ENCODE measurements at regions not wholly inside any gene's neighbourhood (a gene's known extent, or its start where the extent isn't known, plus 50 kb on each side); places are given as distances from the start of the nearest gene placed in this dataset.
A peak's percentile ranks its signal among the peaks of the same experiment; 100 is the strongest.

GRCh38 chr2:126775300-126775985 is 119.5 kb downstream of the GYPC start:
- no peaks in the 10 kb centered on the region for H3K79me2 ChIP-seq (ENCODE audit: low read depth)
- no peaks in the 10 kb centered on the region for H4K20me1 ChIP-seq (ENCODE audit: low read depth)
- H3K9me3 Mint-ChIP-seq = peaks cover 2% of the 10 kb centered on the region
- H3K36me3 Mint-ChIP-seq = no peaks in the 10 kb centered on the region
- peak overlapping the region; percentile 27 for H3K27ac Mint-ChIP-seq
- H3F3A ChIP-seq (ENCODE audit: low read depth) = peaks cover 14% of the 10 kb centered on the region
- no peak overlapping the region for H3K4me2 ChIP-seq
- H3K36me3 ChIP-seq = no peaks in the 10 kb centered on the region
- H3K4me3 ChIP-seq = no peak overlapping the region
- H3K4me3 Mint-ChIP-seq = peak overlapping the region; percentile 92
- peaks cover 18% of the 10 kb centered on the region for H3K27me3 Mint-ChIP-seq (ENCODE audit: insufficient read depth, low read depth)
- no peak for DNase-seq (ENCODE audit: low spot score)
- peaks cover 39% of the 10 kb centered on the region for H3K4me1 Mint-ChIP-seq
- no peak overlapping the region for H3K9ac ChIP-seq
- TF ChIP-seq CTCF (IDR thresholded peaks at IDR 0.05) = no peak
- no peak for TF ChIP-seq EZH2phosphoT487 (IDR thresholded peaks at IDR 0.05)
- TF ChIP-seq EZH2 (IDR thresholded peaks at IDR 0.05) = no peak
- H3K27ac ChIP-seq = no peak overlapping the region
- no peak overlapping the region for H2AFZ ChIP-seq (replicated peaks)
- peaks cover 12% of the 10 kb centered on the region for H3K4me1 ChIP-seq
- H3K27me3 ChIP-seq = peaks cover 14% of the 10 kb centered on the region
- no peaks in the 10 kb centered on the region for H3K9me3 ChIP-seq (ENCODE audit: low read depth)

- H3K79me2 ChIP-seq (ENCODE audit: low read depth) = no peaks in the 10 kb centered on the region
- H3F3A ChIP-seq (ENCODE audit: low read depth) = peaks cover 14% of the 10 kb centered on the region
- no peaks in the 10 kb centered on the region for H3K9me3 ChIP-seq (ENCODE audit: low read depth)
- H2AFZ ChIP-seq (replicated peaks) = peak overlapping the region; percentile 96
- H3K27me3 ChIP-seq = peaks cover 14% of the 10 kb centered on the region
- Mint-ChIP-seq H3K27ac (peak overlapping the region; percentile 39), H3K4me3 (peak overlapping the region; percentile 92), H3K4me1 (peaks cover 40% of the 10 kb centered on the region), H3K36me3 (no peaks in the 10 kb centered on the region), H3K27me3 (ENCODE audit: insufficient read depth, low read depth) (peaks cover 18% of the 10 kb centered on the region), H3K9me3 (peaks cover 2% of the 10 kb centered on the region)
- peak overlapping the region; percentile 86 for H3K4me3 ChIP-seq
- H3K4me1 ChIP-seq = peaks cover 12% of the 10 kb centered on the region
- H3K9ac ChIP-seq = no peak overlapping the region
- H4K20me1 ChIP-seq (ENCODE audit: low read depth) = no peaks in the 10 kb centered on the region
- H3K4me2 ChIP-seq = peak overlapping the region; percentile 97
- H3K36me3 ChIP-seq = no peaks in the 10 kb centered on the region
- DNase-seq (ENCODE audit: low spot score) = peak; percentile 9
- no peak for TF ChIP-seq EZH2phosphoT487 (IDR thresholded peaks at IDR 0.05)
- no peak for TF ChIP-seq EZH2 (IDR thresholded peaks at IDR 0.05)
- TF ChIP-seq CTCF (IDR thresholded peaks at IDR 0.05) = no peak
- no peak overlapping the region for H3K27ac ChIP-seq
Measured at GRCh38 chr2:126776255-126776654, 120.3 kb downstream of the GYPC start.

GRCh38 chr2:126776692-126777619 is 121.0 kb downstream of the GYPC start:
- no peak for TF ChIP-seq EZH2 (IDR thresholded peaks at IDR 0.05)
- no peak for TF ChIP-seq EZH2phosphoT487 (IDR thresholded peaks at IDR 0.05)
- TF ChIP-seq CTCF (IDR thresholded peaks at IDR 0.05) = no peak
- H3K36me3 Mint-ChIP-seq = no peaks in the 10 kb centered on the region
- peaks cover 14% of the 10 kb centered on the region for H3K27me3 ChIP-seq
- H3K9me3 Mint-ChIP-seq = peaks cover 2% of the 10 kb centered on the region
- H3K36me3 ChIP-seq = no peaks in the 10 kb centered on the region
- H3K27me3 Mint-ChIP-seq (ENCODE audit: insufficient read depth, low read depth) = peaks cover 20% of the 10 kb centered on the region
- H3K27ac ChIP-seq = no peak overlapping the region
- H3K9me3 ChIP-seq (ENCODE audit: low read depth) = no peaks in the 10 kb centered on the region
- peak overlapping the region; percentile 86 for H3K4me3 ChIP-seq
- peak overlapping the region; percentile 96 for H2AFZ ChIP-seq (replicated peaks)
- peak; percentile 88 for DNase-seq (ENCODE audit: low spot score)
- peak overlapping the region; percentile 97 for H3K4me2 ChIP-seq
- H3K4me1 ChIP-seq = peaks cover 12% of the 10 kb centered on the region
- H4K20me1 ChIP-seq (ENCODE audit: low read depth) = no peaks in the 10 kb centered on the region
- no peak overlapping the region for H3K9ac ChIP-seq
- peaks cover 14% of the 10 kb centered on the region for H3F3A ChIP-seq (ENCODE audit: low read depth)
- H3K4me3 Mint-ChIP-seq = peak overlapping the region; percentile 92
- H3K27ac Mint-ChIP-seq = peak overlapping the region; percentile 94
- no peaks in the 10 kb centered on the region for H3K79me2 ChIP-seq (ENCODE audit: low read depth)
- H3K4me1 Mint-ChIP-seq = peaks cover 40% of the 10 kb centered on the region
